ENCODE measurements at regions not wholly inside any gene's neighbourhood (a gene's known extent, or its start where the extent isn't known, plus 50 kb on each side); places are given as distances from the start of the nearest gene placed in this dataset.
A peak's percentile ranks its signal among the peaks of the same experiment; 100 is the strongest.

DNA sequence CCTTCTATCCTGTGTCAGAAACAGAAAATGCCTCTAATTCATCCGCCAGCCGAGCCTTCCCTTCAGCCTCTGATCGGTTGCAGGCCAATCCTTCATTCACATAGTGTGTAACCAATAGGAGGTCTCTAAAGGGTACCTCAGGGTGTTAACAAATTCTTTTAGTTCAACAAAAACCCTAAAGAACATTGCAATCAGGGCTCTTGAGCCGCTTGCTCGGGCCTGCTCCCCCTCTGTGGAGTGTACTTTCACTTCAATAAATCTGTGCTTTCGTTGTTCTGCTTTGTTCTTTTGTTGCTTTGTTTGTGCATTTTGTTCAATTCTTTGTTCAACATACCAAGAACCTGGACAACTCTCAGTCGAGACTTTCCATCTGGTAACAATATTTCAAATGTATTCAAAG lies 366.5 kb downstream of the KCTD12 start:
- H3K9me3 ChIP-seq (ENCODE audit: control insufficient read depth, insufficient read depth, low read depth, low read length) = no peaks in the 10 kb centered on the region
- no peaks in the 10 kb centered on the region for H3K36me3 ChIP-seq (ENCODE audit: control insufficient read depth, insufficient read depth, low read length)
- TF ChIP-seq, protein P1, sequence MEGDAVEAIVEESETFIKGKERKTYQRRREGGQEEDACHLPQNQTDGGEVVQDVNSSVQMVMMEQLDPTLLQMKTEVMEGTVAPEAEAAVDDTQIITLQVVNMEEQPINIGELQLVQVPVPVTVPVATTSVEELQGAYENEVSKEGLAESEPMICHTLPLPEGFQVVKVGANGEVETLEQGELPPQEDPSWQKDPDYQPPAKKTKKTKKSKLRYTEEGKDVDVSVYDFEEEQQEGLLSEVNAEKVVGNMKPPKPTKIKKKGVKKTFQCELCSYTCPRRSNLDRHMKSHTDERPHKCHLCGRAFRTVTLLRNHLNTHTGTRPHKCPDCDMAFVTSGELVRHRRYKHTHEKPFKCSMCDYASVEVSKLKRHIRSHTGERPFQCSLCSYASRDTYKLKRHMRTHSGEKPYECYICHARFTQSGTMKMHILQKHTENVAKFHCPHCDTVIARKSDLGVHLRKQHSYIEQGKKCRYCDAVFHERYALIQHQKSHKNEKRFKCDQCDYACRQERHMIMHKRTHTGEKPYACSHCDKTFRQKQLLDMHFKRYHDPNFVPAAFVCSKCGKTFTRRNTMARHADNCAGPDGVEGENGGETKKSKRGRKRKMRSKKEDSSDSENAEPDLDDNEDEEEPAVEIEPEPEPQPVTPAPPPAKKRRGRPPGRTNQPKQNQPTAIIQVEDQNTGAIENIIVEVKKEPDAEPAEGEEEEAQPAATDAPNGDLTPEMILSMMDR (conservative IDR thresholded peaks at IDR 0.05 in 1 of 2, IDR thresholded peaks at IDR 0.05 in 1 of 2; ENCODE audit: low read depth in 1 of 2, low read length in 2 of 2) = no peak
- TF ChIP-seq EZH2 (IDR thresholded peaks at IDR 0.05; ENCODE audit: low read length, missing control alignments) = no peak
- no peaks in the 10 kb centered on the region for H4K20me1 ChIP-seq (ENCODE audit: control insufficient read depth, extremely low read depth, insufficient read depth, low read length)
- no peak overlapping the region for H3K9ac ChIP-seq (ENCODE audit: insufficient read depth, low read length)
- no peak overlapping the region for H3K4me2 ChIP-seq (ENCODE audit: extremely low read depth, insufficient read depth, low read length)
- no peak overlapping the region for H2AFZ ChIP-seq (ENCODE audit: low read length)
- no peaks in the 10 kb centered on the region for H3K27me3 ChIP-seq (ENCODE audit: control insufficient read depth, insufficient read depth, low read length)
- no peak overlapping the region for H3K4me3 ChIP-seq (replicated peaks in 1 of 4; ENCODE audit: control extremely low read depth in 1 of 4, insufficient read depth in 1 of 4, low read depth in 3 of 4, low read length in 4 of 4)
- no peak overlapping the region for H3K27ac ChIP-seq (ENCODE audit: insufficient read depth, low read length)
- DNase-seq (ENCODE audit: low read depth in 2 of 2) = no peak
- no peaks in the 10 kb centered on the region for H3K79me2 ChIP-seq (ENCODE audit: control insufficient read depth, insufficient read depth, low read length)
- H3K4me1 ChIP-seq (ENCODE audit: control insufficient read depth, extremely low read depth, insufficient read depth, low read length) = peaks cover 6% of the 10 kb centered on the region

DNA sequence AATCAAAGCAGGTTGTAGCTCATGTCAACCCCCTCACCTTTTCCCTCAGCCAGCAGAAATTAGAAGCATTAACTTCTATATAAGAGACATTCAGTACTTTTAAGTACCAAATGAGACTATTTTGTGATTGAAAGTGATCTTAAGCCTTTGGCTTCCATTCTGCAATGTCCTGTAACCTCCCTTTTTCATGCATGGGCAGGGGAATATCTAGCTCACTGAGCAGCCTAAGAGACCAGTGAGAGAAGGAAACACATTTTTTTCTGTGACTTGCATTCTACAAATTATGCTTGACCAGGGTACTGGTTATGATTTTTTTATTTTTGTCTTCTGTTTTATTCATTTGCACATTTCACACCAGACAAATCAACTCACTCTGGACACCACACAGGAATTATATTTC lies 369.6 kb downstream of the KCTD12 start:
- H3K9ac ChIP-seq (ENCODE audit: insufficient read depth, low read length) = no peak overlapping the region
- H3K79me2 ChIP-seq (ENCODE audit: control insufficient read depth, insufficient read depth, low read length) = no peaks in the 10 kb centered on the region
- H3K9me3 ChIP-seq (ENCODE audit: control insufficient read depth, insufficient read depth, low read depth, low read length) = no peaks in the 10 kb centered on the region
- H3K27ac ChIP-seq (ENCODE audit: insufficient read depth, low read length) = peak overlapping the region; percentile 62
- H2AFZ ChIP-seq (ENCODE audit: low read length) = no peak overlapping the region
- TF ChIP-seq EZH2 (IDR thresholded peaks at IDR 0.05; ENCODE audit: low read length, missing control alignments) = no peak
- TF ChIP-seq, protein P1 (conservative IDR thresholded peaks at IDR 0.05 in 1 of 2, IDR thresholded peaks at IDR 0.05 in 1 of 2; ENCODE audit: low read depth in 1 of 2, low read length in 2 of 2) = no peak
- peaks cover 6% of the 10 kb centered on the region for H3K4me1 ChIP-seq (ENCODE audit: control insufficient read depth, extremely low read depth, insufficient read depth, low read length)
- H3K4me3 ChIP-seq (replicated peaks in 1 of 4; ENCODE audit: control extremely low read depth in 1 of 4, insufficient read depth in 1 of 4, low read depth in 3 of 4, low read length in 4 of 4) = no peak overlapping the region
- H4K20me1 ChIP-seq (ENCODE audit: control insufficient read depth, extremely low read depth, insufficient read depth, low read length) = no peaks in the 10 kb centered on the region
- no peaks in the 10 kb centered on the region for H3K27me3 ChIP-seq (ENCODE audit: control insufficient read depth, insufficient read depth, low read length)
- peak in 1 of 2 donors; percentile 48 for DNase-seq (ENCODE audit: low read depth in 2 of 2)
- peak overlapping the region; percentile 29 for H3K4me2 ChIP-seq (ENCODE audit: extremely low read depth, insufficient read depth, low read length)
- no peaks in the 10 kb centered on the region for H3K36me3 ChIP-seq (ENCODE audit: control insufficient read depth, insufficient read depth, low read length)

DNA sequence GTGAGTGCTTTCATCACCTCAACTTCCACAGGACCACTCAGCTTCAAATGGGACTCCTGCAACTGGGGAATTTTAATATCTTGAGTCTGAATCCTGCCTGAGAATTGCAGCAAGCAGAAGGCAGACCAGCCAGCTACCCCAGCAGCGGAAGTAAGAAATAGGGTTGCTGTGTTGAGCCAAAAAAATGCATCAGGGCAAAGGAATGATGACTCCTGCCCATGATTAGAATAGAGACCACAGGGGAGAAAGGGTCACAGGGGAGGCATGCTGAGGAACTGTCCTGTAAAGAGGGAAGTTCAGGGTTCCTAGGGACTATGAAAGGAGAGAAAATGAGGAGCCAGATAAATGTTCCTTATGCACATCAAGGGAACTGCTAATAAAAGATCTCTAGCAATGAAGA lies 370.2 kb downstream of the KCTD12 start:
- no peak overlapping the region for H2AFZ ChIP-seq (ENCODE audit: low read length)
- H3K27me3 ChIP-seq (ENCODE audit: control insufficient read depth, insufficient read depth, low read length) = no peaks in the 10 kb centered on the region
- no peaks in the 10 kb centered on the region for H4K20me1 ChIP-seq (ENCODE audit: control insufficient read depth, extremely low read depth, insufficient read depth, low read length)
- H3K9me3 ChIP-seq (ENCODE audit: control insufficient read depth, insufficient read depth, low read depth, low read length) = no peaks in the 10 kb centered on the region
- no peaks in the 10 kb centered on the region for H3K79me2 ChIP-seq (ENCODE audit: control insufficient read depth, insufficient read depth, low read length)
- H3K27ac ChIP-seq (ENCODE audit: insufficient read depth, low read length) = peak overlapping the region; percentile 66
- no peaks in the 10 kb centered on the region for H3K36me3 ChIP-seq (ENCODE audit: control insufficient read depth, insufficient read depth, low read length)
- H3K4me2 ChIP-seq (ENCODE audit: extremely low read depth, insufficient read depth, low read length) = peak overlapping the region; percentile 48
- TF ChIP-seq EZH2 (IDR thresholded peaks at IDR 0.05; ENCODE audit: low read length, missing control alignments) = no peak
- TF ChIP-seq, protein P1 (conservative IDR thresholded peaks at IDR 0.05 in 1 of 2, IDR thresholded peaks at IDR 0.05 in 1 of 2; ENCODE audit: low read depth in 1 of 2, low read length in 2 of 2) = no peak
- no peak overlapping the region for H3K4me3 ChIP-seq (replicated peaks in 1 of 4; ENCODE audit: control extremely low read depth in 1 of 4, insufficient read depth in 1 of 4, low read depth in 3 of 4, low read length in 4 of 4)
- DNase-seq (ENCODE audit: low read depth in 2 of 2) = peak; percentile 90
- peaks cover 6% of the 10 kb centered on the region for H3K4me1 ChIP-seq (ENCODE audit: control insufficient read depth, extremely low read depth, insufficient read depth, low read length)
- no peak overlapping the region for H3K9ac ChIP-seq (ENCODE audit: insufficient read depth, low read length)

Measured in fibroblast of lung (primary cell).